RWPE1 (cell line): ENCODE measurements at regions not wholly inside any gene's neighbourhood (a gene's known extent, or its start where the extent isn't known, plus 50 kb on each side); places are given as distances from the start of the nearest gene placed in this dataset.

ENCODE experiments used
- CTCF ChIA-PET: fragments of 350-600 bp; sonication (Branson Sonifier 250); formaldehyde crosslinking; extraction: SDS; loops from one replicate; lab custom pipeline; 2021; lab: Yijun Ruan, JAX
- POLR2A ChIA-PET: fragments of 400-600 bp; formaldehyde crosslinking; extraction: SDS; loops from one replicate; lab custom pipeline; 2020; ENCODE audit warnings: antibody characterized with exemption; ENCODE audit not compliant: low non-redundant PET; lab: Yijun Ruan, JAX
- DNase-seq: peaks from one replicate; pipeline ENCODE4 v3.0.0; 2012; ENCODE audit warnings: low spot score
- H3K27ac ChIP-seq: fragments of 450-650 bp; 2 replicates; pipeline ENCODE4 v1.5.1; 2017
- CTCF ChIP-seq: fragments of 450-650 bp; conservative IDR thresholded peaks from 2 replicates; pipeline ENCODE4 v1.5.1; 2017; ENCODE audit warnings: low read depth, mild to moderate bottlenecking

- DNase-seq, result no peak
- CTCF ChIA-PET, result no interaction called here
- TF ChIP-seq CTCF, result no peak
- POLR2A ChIA-PET, result no interaction called here
- no peak overlapping the region for H3K27ac ChIP-seq
These were observed 239.2 kb upstream of the GRID2 start for GRCh38 chr4:92064574-92064973.

GRCh38 chr4:92066485-92066884, 237.3 kb upstream of the GRID2 start:
- H3K27ac ChIP-seq, result no peak overlapping the region
- no peak for TF ChIP-seq CTCF
- ChIA-PET CTCF (no interaction called here), POLR2A (no interaction called here)
- no peak for DNase-seq

- ChIA-PET POLR2A (no interaction called here), CTCF (interaction anchor here (0.6 kb wide), 1 partner anchor 215 kb away, joined by 4 read pairs; no protein-coding TSS in a partner anchor)
- TF ChIP-seq CTCF, result no peak
- no peak for DNase-seq
- H3K27ac ChIP-seq, result no peak overlapping the region
These were observed 232.2 kb upstream of the GRID2 start for GRCh38 chr4:92071587-92071986.

GRCh38 chr4:92074839-92075238, 228.9 kb upstream of the GRID2 start:
- POLR2A ChIA-PET, result no interaction called here
- CTCF ChIA-PET, result no interaction called here
- TF ChIP-seq CTCF, result no peak
- H3K27ac ChIP-seq, result no peak overlapping the region
- no peak for DNase-seq

GRCh38 chr4:92090887-92091286, 212.9 kb upstream of the GRID2 start:
- DNase-seq, result no peak
- POLR2A ChIA-PET, result no interaction called here
- CTCF ChIA-PET, result interaction anchor here (0.5 kb wide), 1 partner anchor 1962 kb away, joined by 6 read pairs; no protein-coding TSS in a partner anchor
- H3K27ac ChIP-seq, result no peak overlapping the region
- TF ChIP-seq CTCF, result no peak

GRCh38 chr4:92091335-92091734, 212.4 kb upstream of the GRID2 start:
- ChIA-PET CTCF (interaction anchor here (0.5 kb wide), 1 partner anchor 1962 kb away, joined by 6 read pairs; no protein-coding TSS in a partner anchor), POLR2A (no interaction called here)
- H3K27ac ChIP-seq, result no peak overlapping the region
- no peak for TF ChIP-seq CTCF
- no peak for DNase-seq
